Mammary epithelial cell (primary cell): ENCODE measurements at regions not wholly inside any gene's neighbourhood (a gene's known extent, or its start where the extent isn't known, plus 50 kb on each side); places are given as distances from the start of the nearest gene placed in this dataset.

ENCODE experiments used
- EZH2 ChIP-seq: IDR thresholded peaks from 2 replicates; pipeline ENCODE4 v1.6.1; 2012; ENCODE audit warnings: low read length, inconsistent platforms, borderline replicate concordance
- TF ChIP-seq, protein P1 (sequence below), 2 donors: IDR thresholded peaks in 1 of 2; conservative IDR thresholded peaks in 1 of 2; 2 replicates each; pipeline ENCODE4 v1.5.1; 2011 to 2012; ENCODE audit warnings: inconsistent platforms in 2 of 2, low read length in 2 of 2, mild to moderate bottlenecking in 2 of 2, control low read depth in 1 of 2, low read depth in 1 of 2; ENCODE audit not compliant: insufficient read depth in 1 of 2; ENCODE audit errors: extremely low read depth in 1 of 2

DNA sequence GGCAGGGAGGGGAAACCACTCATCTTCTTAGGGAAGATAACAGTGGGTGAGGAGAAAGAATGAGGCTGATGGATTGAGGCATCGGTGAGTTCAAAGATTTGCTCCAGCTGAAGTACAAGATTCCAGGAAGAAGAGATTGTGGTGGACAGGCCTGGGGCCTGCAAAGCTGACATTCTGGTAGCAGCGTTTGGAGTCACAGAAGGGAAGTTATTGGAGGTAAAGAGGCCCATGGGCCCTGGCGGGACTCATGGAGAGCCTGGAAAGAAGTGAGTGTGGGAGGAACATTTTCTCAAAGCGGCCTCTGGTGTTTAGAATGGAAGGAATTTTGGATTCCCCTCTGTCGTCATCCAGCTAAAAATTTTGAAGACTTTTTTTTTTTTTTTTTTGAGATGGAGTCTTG is 160.0 kb upstream of the KLF6 start:
- TF ChIP-seq, protein P1, sequence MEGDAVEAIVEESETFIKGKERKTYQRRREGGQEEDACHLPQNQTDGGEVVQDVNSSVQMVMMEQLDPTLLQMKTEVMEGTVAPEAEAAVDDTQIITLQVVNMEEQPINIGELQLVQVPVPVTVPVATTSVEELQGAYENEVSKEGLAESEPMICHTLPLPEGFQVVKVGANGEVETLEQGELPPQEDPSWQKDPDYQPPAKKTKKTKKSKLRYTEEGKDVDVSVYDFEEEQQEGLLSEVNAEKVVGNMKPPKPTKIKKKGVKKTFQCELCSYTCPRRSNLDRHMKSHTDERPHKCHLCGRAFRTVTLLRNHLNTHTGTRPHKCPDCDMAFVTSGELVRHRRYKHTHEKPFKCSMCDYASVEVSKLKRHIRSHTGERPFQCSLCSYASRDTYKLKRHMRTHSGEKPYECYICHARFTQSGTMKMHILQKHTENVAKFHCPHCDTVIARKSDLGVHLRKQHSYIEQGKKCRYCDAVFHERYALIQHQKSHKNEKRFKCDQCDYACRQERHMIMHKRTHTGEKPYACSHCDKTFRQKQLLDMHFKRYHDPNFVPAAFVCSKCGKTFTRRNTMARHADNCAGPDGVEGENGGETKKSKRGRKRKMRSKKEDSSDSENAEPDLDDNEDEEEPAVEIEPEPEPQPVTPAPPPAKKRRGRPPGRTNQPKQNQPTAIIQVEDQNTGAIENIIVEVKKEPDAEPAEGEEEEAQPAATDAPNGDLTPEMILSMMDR (conservative IDR thresholded peaks at IDR 0.05 in 1 of 2, IDR thresholded peaks at IDR 0.05 in 1 of 2; ENCODE audit: extremely low read depth in 1 of 2, insufficient read depth in 1 of 2, low read depth in 1 of 2, low read length in 2 of 2): no peak
- no peak for TF ChIP-seq EZH2
